Activated CD8-positive, alpha-beta T cell treated with anti-CD3 and anti-CD28 coated beads for 36 hours (primary cell): ENCODE measurements at regions not wholly inside any gene's neighbourhood (a gene's known extent, or its start where the extent isn't known, plus 50 kb on each side); places are given as distances from the start of the nearest gene placed in this dataset.
A peak's percentile ranks its signal among the peaks of the same experiment; 100 is the strongest.

Source experiments
- ATAC-seq: fragments of 200-7000 bp; cut with Tn5 transposase; one replicate; pipeline ENCODE4 v1.10.0; 2021; ENCODE audit warnings: mild to moderate bottlenecking, moderate library complexity
- CTCF ChIA-PET: fragments of 350-600 bp; sonication (Branson Sonifier 250); formaldehyde crosslinking; loops from one replicate; lab custom pipeline; 2021; ENCODE audit warnings: antibody characterized with exemption; lab: Charles Lee
- POLR2A ChIA-PET: fragments of 350-600 bp; sonication (Branson Sonifier 250); formaldehyde crosslinking; loops from one replicate; lab custom pipeline; 2021; ENCODE audit warnings: antibody characterized with exemption; lab: Charles Lee
- DNase-seq: peaks from one replicate; pipeline ENCODE4 v3.0.0-alpha.2; 2020
- H3K27ac Mint-ChIP-seq: one replicate; pipeline ENCODE4 v1.8.0; 2021; ENCODE audit warnings: mild to moderate bottlenecking, mixed read lengths
- H3K27me3 Mint-ChIP-seq: one replicate; pipeline ENCODE4 v1.8.0; 2021; ENCODE audit warnings: mixed read lengths
- H3K36me3 Mint-ChIP-seq: one replicate; pipeline ENCODE4 v1.8.0; 2021; ENCODE audit warnings: low read depth, mixed read lengths
- H3K4me1 Mint-ChIP-seq: one replicate; pipeline ENCODE4 v1.8.0; 2021; ENCODE audit warnings: low read depth, mixed read lengths
- H3K4me3 Mint-ChIP-seq: one replicate; pipeline ENCODE4 v1.8.0; 2021; ENCODE audit warnings: mild to moderate bottlenecking, moderate library complexity, mixed read lengths
- H3K9me3 Mint-ChIP-seq: one replicate; pipeline ENCODE4 v1.8.0; 2021; ENCODE audit warnings: mixed read lengths
- CTCF ChIP-seq: fragments of 200-600 bp; IDR thresholded peaks from one replicate; pipeline ENCODE4 v1.8.0; 2022; ENCODE audit warnings: antibody characterized with exemption, mild to moderate bottlenecking
- intact Hi-C: fragments of 100-400 bp; cut with micrococcal nuclease; formaldehyde crosslinking; loops from one replicate; pipeline ENCODE4 v1.10.0; 2022

- H3K27ac Mint-ChIP-seq = no peak overlapping the region
- peak; percentile 55 for TF ChIP-seq CTCF
- no peak overlapping the region for H3K4me3 Mint-ChIP-seq
- intact Hi-C loops = loop anchor here (5.0 kb wide), 1 partner anchor 46 kb away; no protein-coding TSS in a partner anchor
- DNase-seq (no peak), ATAC-seq (peak; percentile 87)
- CTCF ChIA-PET = interaction anchor here (0.7 to 1.2 kb wide), 3 partner anchors 96 to 153 kb away, joined by 3 to 5 read pairs (median 4); no protein-coding TSS in a partner anchor
- H3K36me3 Mint-ChIP-seq = no peaks in the 10 kb centered on the region
- no peaks in the 10 kb centered on the region for H3K27me3 Mint-ChIP-seq
- H3K4me1 Mint-ChIP-seq = peaks cover 22% of the 10 kb centered on the region
- no peaks in the 10 kb centered on the region for H3K9me3 Mint-ChIP-seq
- POLR2A ChIA-PET = interaction anchor here (1.0 kb wide), 1 partner anchor 14 kb away, joined by 5 read pairs; no protein-coding TSS in a partner anchor
These were observed 116.9 kb downstream of the ARRDC3 start for GRCh38 chr5:91266184-91266705.

- ChIA-PET CTCF (no interaction called here), POLR2A (no interaction called here)
- intact Hi-C loops = loop anchor here (5.0 kb wide), 1 partner anchor 48 kb away; no protein-coding TSS in a partner anchor
- no peak for TF ChIP-seq CTCF
- Mint-ChIP-seq H3K4me1 (peaks cover 19% of the 10 kb centered on the region), H3K4me3 (no peak overlapping the region), H3K36me3 (no peaks in the 10 kb centered on the region), H3K9me3 (no peaks in the 10 kb centered on the region), H3K27ac (no peak overlapping the region), H3K27me3 (no peaks in the 10 kb centered on the region)
- ATAC-seq (no peak), DNase-seq (no peak)
These were observed 118.6 kb downstream of the ARRDC3 start for GRCh38 chr5:91264311-91265051.

DNA sequence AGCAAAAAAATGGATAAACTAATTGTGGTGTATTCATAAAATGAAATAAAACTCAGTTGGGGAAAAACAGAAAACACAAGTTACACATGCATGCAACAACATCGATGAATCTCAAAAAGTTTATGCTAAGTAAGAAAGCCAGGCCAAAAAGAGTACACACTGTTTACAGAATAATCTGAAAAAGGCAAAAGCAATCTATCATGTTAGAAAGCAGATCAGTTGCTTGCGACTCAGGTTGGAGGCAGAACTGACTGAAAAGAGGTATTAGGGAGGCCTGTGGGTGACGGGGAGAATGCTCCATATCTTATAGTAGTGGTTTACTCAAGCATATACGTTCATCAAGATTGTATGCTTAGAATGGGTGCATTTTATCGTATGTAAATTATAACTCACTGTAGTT lies 119.2 kb downstream of the ARRDC3 start:
- H3K4me3 Mint-ChIP-seq = no peak overlapping the region
- ATAC-seq = no peak
- no peak for DNase-seq
- H3K9me3 Mint-ChIP-seq = no peaks in the 10 kb centered on the region
- H3K27me3 Mint-ChIP-seq = no peaks in the 10 kb centered on the region
- intact Hi-C loops = no loop called here
- ChIA-PET CTCF (no interaction called here), POLR2A (no interaction called here)
- no peaks in the 10 kb centered on the region for H3K36me3 Mint-ChIP-seq
- H3K27ac Mint-ChIP-seq = no peak overlapping the region
- peaks cover 13% of the 10 kb centered on the region for H3K4me1 Mint-ChIP-seq
- TF ChIP-seq CTCF = no peak

- Mint-ChIP-seq H3K27me3 (no peaks in the 10 kb centered on the region), H3K27ac (no peak overlapping the region), H3K4me1 (no peaks in the 10 kb centered on the region), H3K4me3 (no peak overlapping the region), H3K36me3 (no peaks in the 10 kb centered on the region), H3K9me3 (no peaks in the 10 kb centered on the region)
- ChIA-PET CTCF (no interaction called here), POLR2A (no interaction called here)
- intact Hi-C loops = no loop called here
- no peak for TF ChIP-seq CTCF
- ATAC-seq = no peak
- DNase-seq = no peak
These were observed 125.8 kb downstream of the ARRDC3 start for GRCh38 chr5:91257301-91257700.

- no peak for ATAC-seq
- CTCF ChIA-PET = interaction anchor here (0.9 kb wide), 1 partner anchor 129 kb away, joined by 3 read pairs; no protein-coding TSS in a partner anchor
- intact Hi-C loops = no loop called here
- Mint-ChIP-seq H3K9me3 (no peaks in the 10 kb centered on the region), H3K27ac (no peak overlapping the region), H3K36me3 (no peaks in the 10 kb centered on the region), H3K4me3 (no peak overlapping the region), H3K27me3 (no peaks in the 10 kb centered on the region), H3K4me1 (no peaks in the 10 kb centered on the region)
- TF ChIP-seq CTCF = no peak
- DNase-seq = no peak
- POLR2A ChIA-PET = no interaction called here
These were observed 127.0 kb downstream of the ARRDC3 start for GRCh38 chr5:91256142-91256524.
